Neural cell (in vitro differentiated cells): ENCODE measurements at regions not wholly inside any gene's neighbourhood (a gene's known extent, or its start where the extent isn't known, plus 50 kb on each side); places are given as distances from the start of the nearest gene placed in this dataset.

Experiments
- H2AFZ ChIP-seq: fragments of 200-600, 300-800 bp; sonication (generic), shearing (Covaris generic); 2 replicates; pipeline ENCODE4 v1.6.0; 2014; ENCODE audit warnings: low read depth, mild to moderate bottlenecking, antibody characterized with exemption, low read length, moderate library complexity
- H3F3A ChIP-seq: fragments of 200-600 bp; shearing (Covaris generic); 2 replicates; pipeline ENCODE4 v1.6.1; 2016; ENCODE audit warnings: mild to moderate bottlenecking, moderate library complexity, mixed read lengths, antibody characterized with exemption, low read length; ENCODE audit not compliant: insufficient read depth, poor library complexity, severe bottlenecking
- H3K27ac ChIP-seq: fragments of 200-600, 300-800 bp; sonication (generic), shearing (Covaris generic); 2 replicates; pipeline ENCODE4 v1.5.1; 2014; ENCODE audit warnings: mild to moderate bottlenecking, low read length, moderate library complexity
- H3K27me3 ChIP-seq: fragments of 300-800, 200-600 bp; sonication (generic), shearing (Covaris generic); 2 replicates; pipeline ENCODE4 v1.6.0; 2014; ENCODE audit warnings: mild to moderate bottlenecking, low read depth, low read length, moderate library complexity; ENCODE audit not compliant: insufficient read depth
- H3K36me3 ChIP-seq: fragments of 300-800, 200-600 bp; sonication (generic), shearing (Covaris generic); 2 replicates; pipeline ENCODE4 v1.5.1; 2014; ENCODE audit warnings: mild to moderate bottlenecking, antibody characterized with exemption, low read length, moderate library complexity; ENCODE audit not compliant: insufficient read depth
- H3K4me2 ChIP-seq: fragments of 300-800, 200-600 bp; sonication (generic), shearing (Covaris generic); 2 replicates; pipeline ENCODE4 v1.6.0; 2014; ENCODE audit warnings: mild to moderate bottlenecking, low read length
- H3K4me3 ChIP-seq: fragments of 300-800, 200-600 bp; sonication (generic), shearing (Covaris generic); 2 replicates; pipeline ENCODE4 v1.5.1; 2014; ENCODE audit warnings: mild to moderate bottlenecking, low read length, moderate library complexity
- H3K79me2 ChIP-seq: fragments of 200-600 bp; shearing (Covaris generic); replicated peaks from 2 replicates; pipeline ENCODE4 v1.6.0; 2014; ENCODE audit warnings: mild to moderate bottlenecking, low read length, moderate library complexity; ENCODE audit not compliant: insufficient read depth
- H3K9ac ChIP-seq: fragments of 300-800, 200-600 bp; sonication (generic), shearing (Covaris generic); 2 replicates; pipeline ENCODE4 v1.6.1; 2016; ENCODE audit warnings: mild to moderate bottlenecking, low read length, mixed read lengths
- H3K9me2 ChIP-seq: fragments of 200-600 bp; shearing (Covaris generic); 2 replicates; pipeline ENCODE4 v1.6.1; 2016; ENCODE audit warnings: mild to moderate bottlenecking, low read length, mixed read lengths; ENCODE audit not compliant: insufficient read depth
- H3K9me3 ChIP-seq: fragments of 200-600, 300-800 bp; sonication (generic), shearing (Covaris generic); 2 replicates; pipeline ENCODE4 v1.6.1; 2016; ENCODE audit warnings: mild to moderate bottlenecking, mixed run types, low read length, moderate library complexity, mixed read lengths
- H4K20me1 ChIP-seq: fragments of 200-600 bp; shearing (Covaris generic); 2 replicates; pipeline ENCODE4 v1.6.1; 2016; ENCODE audit warnings: mild to moderate bottlenecking, mixed run types; ENCODE audit not compliant: insufficient read depth
- EP300 ChIP-seq: fragments of 450-650 bp; conservative IDR thresholded peaks from 2 replicates; pipeline ENCODE4 v1.6.1; 2014; ENCODE audit warnings: antibody characterized with exemption, mild to moderate bottlenecking, moderate library complexity; ENCODE audit not compliant: poor library complexity, severe bottlenecking
- EZH2 ChIP-seq: fragments of 200-600, 300-800 bp; shearing (Covaris generic), sonication (generic); IDR thresholded peaks from 2 replicates; pipeline ENCODE4 v1.6.1; 2014; ENCODE audit warnings: antibody characterized with exemption, low read length, borderline replicate concordance, mild to moderate bottlenecking; ENCODE audit not compliant: insufficient read depth, poor library complexity, severe bottlenecking
- MXI1 ChIP-seq: fragments of 450-650 bp; conservative IDR thresholded peaks from 2 replicates; pipeline ENCODE4 v1.6.1; 2014; ENCODE audit warnings: antibody characterized with exemption, mild to moderate bottlenecking; ENCODE audit not compliant: poor library complexity, severe bottlenecking
- POLR2AphosphoS5 ChIP-seq: IDR thresholded peaks from 2 replicates; pipeline ENCODE4 v1.6.1; 2012
- RAD21 ChIP-seq: fragments of 450-650 bp; conservative IDR thresholded peaks from 2 replicates; pipeline ENCODE4 v1.6.1; 2014; ENCODE audit warnings: antibody characterized with exemption, mild to moderate bottlenecking, moderate library complexity
- SMC3 ChIP-seq: fragments of 450-650 bp; conservative IDR thresholded peaks from 2 replicates; pipeline ENCODE4 v1.6.1; 2014; ENCODE audit warnings: antibody characterized with exemption, mild to moderate bottlenecking, moderate library complexity; ENCODE audit not compliant: poor library complexity
- TAF1 ChIP-seq: IDR thresholded peaks from 2 replicates; pipeline ENCODE4 v1.6.1; 2012; ENCODE audit warnings: low read depth
- TF ChIP-seq, protein P1 (sequence below): fragments of 450-650 bp; IDR thresholded peaks from 2 replicates; pipeline ENCODE4 v1.5.1; 2014; ENCODE audit warnings: antibody characterized with exemption, mild to moderate bottlenecking, moderate library complexity; ENCODE audit not compliant: poor library complexity, severe bottlenecking
- TF ChIP-seq, protein P2 (sequence below): IDR thresholded peaks from 2 replicates; pipeline ENCODE4 v1.6.1; 2012; ENCODE audit warnings: borderline replicate concordance

DNA sequence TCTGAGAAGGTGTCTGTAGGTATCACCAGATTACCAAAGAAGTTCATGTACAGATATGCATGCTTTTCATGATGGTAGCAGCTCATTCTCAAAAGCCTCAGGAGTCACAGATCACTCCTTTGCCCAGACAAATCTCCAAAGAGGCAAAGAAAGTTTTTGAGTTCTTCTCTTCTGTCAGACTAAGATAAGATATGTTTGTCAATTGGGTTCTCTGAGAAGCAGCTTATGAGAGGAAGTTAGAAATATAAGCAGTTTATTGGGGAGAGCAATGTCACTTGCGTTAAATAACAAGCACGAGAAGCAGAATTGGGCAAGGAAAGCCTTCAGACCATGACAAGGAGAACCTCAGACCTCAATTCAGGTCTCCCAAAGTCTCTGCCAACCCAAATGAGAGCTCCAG is 219.2 kb upstream of the KLF4 start:
- H3K27ac ChIP-seq = no peak overlapping the region
- H3K36me3 ChIP-seq = no peaks in the 10 kb centered on the region
- H3F3A ChIP-seq = no peaks in the 10 kb centered on the region
- no peaks in the 10 kb centered on the region for H3K79me2 ChIP-seq
- H3K9ac ChIP-seq = no peak overlapping the region
- no peaks in the 10 kb centered on the region for H3K27me3 ChIP-seq
- TF ChIP-seq RAD21 = no peak
- no peak for TF ChIP-seq TAF1
- TF ChIP-seq SMC3 = no peak
- TF ChIP-seq POLR2AphosphoS5 = no peak
- TF ChIP-seq, protein P1, sequence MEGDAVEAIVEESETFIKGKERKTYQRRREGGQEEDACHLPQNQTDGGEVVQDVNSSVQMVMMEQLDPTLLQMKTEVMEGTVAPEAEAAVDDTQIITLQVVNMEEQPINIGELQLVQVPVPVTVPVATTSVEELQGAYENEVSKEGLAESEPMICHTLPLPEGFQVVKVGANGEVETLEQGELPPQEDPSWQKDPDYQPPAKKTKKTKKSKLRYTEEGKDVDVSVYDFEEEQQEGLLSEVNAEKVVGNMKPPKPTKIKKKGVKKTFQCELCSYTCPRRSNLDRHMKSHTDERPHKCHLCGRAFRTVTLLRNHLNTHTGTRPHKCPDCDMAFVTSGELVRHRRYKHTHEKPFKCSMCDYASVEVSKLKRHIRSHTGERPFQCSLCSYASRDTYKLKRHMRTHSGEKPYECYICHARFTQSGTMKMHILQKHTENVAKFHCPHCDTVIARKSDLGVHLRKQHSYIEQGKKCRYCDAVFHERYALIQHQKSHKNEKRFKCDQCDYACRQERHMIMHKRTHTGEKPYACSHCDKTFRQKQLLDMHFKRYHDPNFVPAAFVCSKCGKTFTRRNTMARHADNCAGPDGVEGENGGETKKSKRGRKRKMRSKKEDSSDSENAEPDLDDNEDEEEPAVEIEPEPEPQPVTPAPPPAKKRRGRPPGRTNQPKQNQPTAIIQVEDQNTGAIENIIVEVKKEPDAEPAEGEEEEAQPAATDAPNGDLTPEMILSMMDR = no peak
- TF ChIP-seq, protein P2, sequence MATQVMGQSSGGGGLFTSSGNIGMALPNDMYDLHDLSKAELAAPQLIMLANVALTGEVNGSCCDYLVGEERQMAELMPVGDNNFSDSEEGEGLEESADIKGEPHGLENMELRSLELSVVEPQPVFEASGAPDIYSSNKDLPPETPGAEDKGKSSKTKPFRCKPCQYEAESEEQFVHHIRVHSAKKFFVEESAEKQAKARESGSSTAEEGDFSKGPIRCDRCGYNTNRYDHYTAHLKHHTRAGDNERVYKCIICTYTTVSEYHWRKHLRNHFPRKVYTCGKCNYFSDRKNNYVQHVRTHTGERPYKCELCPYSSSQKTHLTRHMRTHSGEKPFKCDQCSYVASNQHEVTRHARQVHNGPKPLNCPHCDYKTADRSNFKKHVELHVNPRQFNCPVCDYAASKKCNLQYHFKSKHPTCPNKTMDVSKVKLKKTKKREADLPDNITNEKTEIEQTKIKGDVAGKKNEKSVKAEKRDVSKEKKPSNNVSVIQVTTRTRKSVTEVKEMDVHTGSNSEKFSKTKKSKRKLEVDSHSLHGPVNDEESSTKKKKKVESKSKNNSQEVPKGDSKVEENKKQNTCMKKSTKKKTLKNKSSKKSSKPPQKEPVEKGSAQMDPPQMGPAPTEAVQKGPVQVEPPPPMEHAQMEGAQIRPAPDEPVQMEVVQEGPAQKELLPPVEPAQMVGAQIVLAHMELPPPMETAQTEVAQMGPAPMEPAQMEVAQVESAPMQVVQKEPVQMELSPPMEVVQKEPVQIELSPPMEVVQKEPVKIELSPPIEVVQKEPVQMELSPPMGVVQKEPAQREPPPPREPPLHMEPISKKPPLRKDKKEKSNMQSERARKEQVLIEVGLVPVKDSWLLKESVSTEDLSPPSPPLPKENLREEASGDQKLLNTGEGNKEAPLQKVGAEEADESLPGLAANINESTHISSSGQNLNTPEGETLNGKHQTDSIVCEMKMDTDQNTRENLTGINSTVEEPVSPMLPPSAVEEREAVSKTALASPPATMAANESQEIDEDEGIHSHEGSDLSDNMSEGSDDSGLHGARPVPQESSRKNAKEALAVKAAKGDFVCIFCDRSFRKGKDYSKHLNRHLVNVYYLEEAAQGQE = no peak
- TF ChIP-seq MXI1 = no peak
- no peak for TF ChIP-seq EZH2
- no peak for TF ChIP-seq EP300
- H3K4me2 ChIP-seq = no peak overlapping the region
- no peak overlapping the region for H2AFZ ChIP-seq
- no peaks in the 10 kb centered on the region for H3K9me2 ChIP-seq
- H3K9me3 ChIP-seq = no peaks in the 10 kb centered on the region
- no peak overlapping the region for H3K4me3 ChIP-seq
- no peaks in the 10 kb centered on the region for H4K20me1 ChIP-seq

DNA sequence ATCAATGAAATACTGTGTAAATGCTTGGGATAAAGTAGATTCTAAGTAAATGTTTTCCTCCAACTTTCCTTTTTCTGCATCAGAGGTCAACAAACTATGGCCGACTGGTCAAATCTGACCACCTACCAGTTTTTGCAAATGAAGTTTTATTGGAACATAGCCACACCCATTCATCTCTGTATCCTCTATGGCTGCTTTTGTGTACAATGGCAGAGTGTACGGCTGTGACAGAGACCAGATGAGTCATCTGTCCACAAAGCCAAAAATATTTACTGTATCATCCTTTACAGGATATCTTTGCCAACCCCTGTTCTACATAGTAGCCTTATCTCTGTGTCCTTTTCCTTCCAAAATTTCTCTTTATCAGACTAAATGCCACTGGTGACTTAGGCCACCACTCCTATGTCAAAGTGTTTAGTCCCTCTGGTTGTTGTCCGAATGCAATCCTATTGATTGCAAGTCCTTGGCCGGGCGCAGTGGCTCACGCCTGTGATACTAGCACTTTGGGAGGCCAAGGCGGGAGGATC is 218.4 kb upstream of the KLF4 start:
- no peak overlapping the region for H3K9ac ChIP-seq
- no peak overlapping the region for H3K27ac ChIP-seq
- H3F3A ChIP-seq = no peaks in the 10 kb centered on the region
- H3K27me3 ChIP-seq = no peaks in the 10 kb centered on the region
- TF ChIP-seq SMC3 = no peak
- TF ChIP-seq, protein P1 = no peak
- TF ChIP-seq EP300 = no peak
- no peak for TF ChIP-seq EZH2
- TF ChIP-seq POLR2AphosphoS5 = no peak
- TF ChIP-seq, protein P2 = no peak
- TF ChIP-seq TAF1 = no peak
- TF ChIP-seq MXI1 = no peak
- TF ChIP-seq RAD21 = no peak
- H3K4me3 ChIP-seq = no peak overlapping the region
- H3K4me2 ChIP-seq = no peak overlapping the region
- no peaks in the 10 kb centered on the region for H3K9me2 ChIP-seq
- H3K79me2 ChIP-seq = no peaks in the 10 kb centered on the region
- H3K36me3 ChIP-seq = no peaks in the 10 kb centered on the region
- H3K9me3 ChIP-seq = no peaks in the 10 kb centered on the region
- H4K20me1 ChIP-seq = no peaks in the 10 kb centered on the region
- H2AFZ ChIP-seq = no peak overlapping the region
